ENCODE measurements at regions not wholly inside any gene's neighbourhood (a gene's known extent, or its start where the extent isn't known, plus 50 kb on each side); places are given as distances from the start of the nearest gene placed in this dataset.

DNA sequence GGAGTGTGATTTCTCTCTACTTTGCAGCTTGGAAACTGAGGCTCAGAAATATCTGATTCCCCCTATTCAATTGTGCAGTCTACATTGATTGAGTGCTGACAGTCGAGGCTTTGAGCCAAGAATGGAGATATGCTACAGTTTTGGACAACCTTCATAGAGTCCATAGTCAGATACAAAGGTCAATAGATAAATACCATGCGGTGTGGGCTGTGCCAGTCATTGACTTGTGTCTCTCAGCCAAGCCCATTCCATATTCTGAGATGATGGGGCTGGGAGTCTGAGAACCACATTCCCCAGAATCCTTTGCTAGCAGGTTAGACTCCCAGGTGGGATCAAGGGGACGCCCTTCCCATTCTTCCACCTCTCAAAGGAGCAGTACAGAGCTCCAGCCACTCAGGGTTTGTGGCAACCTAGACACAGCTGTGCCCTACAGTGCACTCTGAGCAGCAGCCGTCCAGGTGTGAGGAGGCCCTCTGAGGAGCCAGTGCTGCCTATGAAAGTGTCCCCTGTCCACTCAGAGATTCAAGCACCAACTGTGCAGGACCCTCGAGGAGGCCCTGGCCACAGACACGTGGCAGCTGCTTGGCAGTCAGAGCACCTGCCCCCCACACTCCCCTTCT is 348.3 kb downstream of the CYRIA start:
- Histone ChIP-seq H3K36me3 (replicated peaks in 1 of 2) (no peaks in the 10 kb centered on the region), H3K27me3 (no peaks in the 10 kb centered on the region), H3K27ac (no peak overlapping the region), H3K4me3 (no peak overlapping the region), H3K4me1 (replicated peaks in 1 of 2) (no peaks in the 10 kb centered on the region), H3K9me3 (replicated peaks in 1 of 3) (no peaks in the 10 kb centered on the region)
- WGBS, 4 donors: 64 to 77% (median 75%) methylated on average over 5 to 6 of the region's 6 CpGs
- intact Hi-C loops (cut with DNase I): no loop called here
- DNase-seq: no peak
- TF ChIP-seq, protein P1, sequence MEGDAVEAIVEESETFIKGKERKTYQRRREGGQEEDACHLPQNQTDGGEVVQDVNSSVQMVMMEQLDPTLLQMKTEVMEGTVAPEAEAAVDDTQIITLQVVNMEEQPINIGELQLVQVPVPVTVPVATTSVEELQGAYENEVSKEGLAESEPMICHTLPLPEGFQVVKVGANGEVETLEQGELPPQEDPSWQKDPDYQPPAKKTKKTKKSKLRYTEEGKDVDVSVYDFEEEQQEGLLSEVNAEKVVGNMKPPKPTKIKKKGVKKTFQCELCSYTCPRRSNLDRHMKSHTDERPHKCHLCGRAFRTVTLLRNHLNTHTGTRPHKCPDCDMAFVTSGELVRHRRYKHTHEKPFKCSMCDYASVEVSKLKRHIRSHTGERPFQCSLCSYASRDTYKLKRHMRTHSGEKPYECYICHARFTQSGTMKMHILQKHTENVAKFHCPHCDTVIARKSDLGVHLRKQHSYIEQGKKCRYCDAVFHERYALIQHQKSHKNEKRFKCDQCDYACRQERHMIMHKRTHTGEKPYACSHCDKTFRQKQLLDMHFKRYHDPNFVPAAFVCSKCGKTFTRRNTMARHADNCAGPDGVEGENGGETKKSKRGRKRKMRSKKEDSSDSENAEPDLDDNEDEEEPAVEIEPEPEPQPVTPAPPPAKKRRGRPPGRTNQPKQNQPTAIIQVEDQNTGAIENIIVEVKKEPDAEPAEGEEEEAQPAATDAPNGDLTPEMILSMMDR (IDR thresholded peaks at IDR 0.05): no peak
- no peak for TF ChIP-seq POLR2A (IDR thresholded peaks at IDR 0.05)

DNA sequence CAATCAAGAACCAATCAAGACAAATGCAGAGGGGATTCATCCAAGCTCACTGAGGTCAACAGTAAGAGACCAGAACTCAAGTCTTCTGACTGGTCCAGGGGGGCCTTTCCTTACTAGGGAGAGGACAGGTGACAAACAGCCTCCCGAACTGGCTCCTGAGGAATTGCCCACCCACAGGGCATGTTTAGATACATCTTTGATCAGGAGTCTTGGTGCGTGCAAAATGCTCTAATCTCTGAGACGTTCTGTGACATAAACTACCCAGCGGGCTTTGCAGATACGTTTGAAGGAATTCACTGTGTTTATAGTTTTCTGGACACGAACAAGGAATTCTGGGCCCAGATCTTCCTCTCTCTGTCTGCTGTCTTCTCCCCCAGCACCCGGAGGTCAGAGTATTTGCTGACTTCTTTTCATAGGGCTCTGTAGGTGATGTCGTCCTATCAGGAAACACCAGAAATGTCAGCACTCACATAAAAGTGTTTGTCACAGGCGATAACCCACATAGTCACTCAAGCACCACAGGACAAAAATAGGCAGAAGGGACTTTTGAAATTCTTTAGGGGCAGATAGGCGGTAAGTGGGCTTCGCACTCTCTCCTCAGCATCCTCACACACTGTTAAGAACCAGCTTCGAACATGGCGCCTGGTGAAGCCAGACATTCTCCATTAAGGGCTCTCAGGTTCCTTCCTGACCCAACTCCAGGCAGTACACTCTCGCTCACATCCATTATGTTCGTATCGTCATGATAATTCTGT is 349.0 kb downstream of the CYRIA start:
- Histone ChIP-seq H3K9me3 (replicated peaks in 1 of 3) (no peaks in the 10 kb centered on the region), H3K36me3 (replicated peaks in 1 of 2) (no peaks in the 10 kb centered on the region), H3K27ac (no peak overlapping the region), H3K4me3 (no peak overlapping the region), H3K27me3 (no peaks in the 10 kb centered on the region), H3K4me1 (replicated peaks in 1 of 2) (no peaks in the 10 kb centered on the region)
- TF ChIP-seq POLR2A (IDR thresholded peaks at IDR 0.05): no peak
- TF ChIP-seq, protein P1 (IDR thresholded peaks at IDR 0.05): no peak
- DNase-seq: no peak
- 83 to 90% (median 86%) methylated on average over 16 of the region's 16 CpGs for WGBS, 4 donors
- intact Hi-C loops (cut with DNase I): no loop called here

DNA sequence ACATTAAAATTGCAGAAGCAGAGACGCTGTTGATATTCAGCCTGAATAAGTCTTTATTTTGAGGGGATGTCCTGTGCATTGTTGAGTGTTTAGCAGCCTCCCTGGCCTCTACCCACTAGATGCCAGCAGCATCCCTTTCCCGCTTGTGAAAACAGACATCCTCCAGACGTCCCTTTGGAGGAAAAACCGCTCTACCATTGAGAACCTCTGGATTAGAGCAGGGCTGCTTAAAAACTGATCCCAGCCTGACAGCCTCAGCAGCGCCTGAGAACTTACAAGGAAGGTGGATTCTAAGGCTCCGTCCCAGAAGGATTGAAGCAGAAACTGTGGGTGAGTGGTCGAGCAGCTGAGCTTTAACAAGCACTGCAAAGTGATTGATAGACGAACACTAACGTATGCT is 349.7 kb downstream of the CYRIA start:
- TF ChIP-seq POLR2A (IDR thresholded peaks at IDR 0.05): no peak
- TF ChIP-seq, protein P1 (IDR thresholded peaks at IDR 0.05): no peak
- 74 to 90% (median 82%) methylated on average over 9 of the region's 9 CpGs for WGBS, 4 donors
- H3K36me3 ChIP-seq (replicated peaks in 1 of 2): no peaks in the 10 kb centered on the region
- H3K9me3 ChIP-seq (replicated peaks in 1 of 3): no peaks in the 10 kb centered on the region
- H3K27me3 ChIP-seq: no peaks in the 10 kb centered on the region
- intact Hi-C loops (cut with DNase I): no loop called here
- no peaks in the 10 kb centered on the region for H3K4me1 ChIP-seq (replicated peaks in 1 of 2)
- H3K27ac ChIP-seq: no peak overlapping the region
- DNase-seq: no peak
- no peak overlapping the region for H3K4me3 ChIP-seq

DNA sequence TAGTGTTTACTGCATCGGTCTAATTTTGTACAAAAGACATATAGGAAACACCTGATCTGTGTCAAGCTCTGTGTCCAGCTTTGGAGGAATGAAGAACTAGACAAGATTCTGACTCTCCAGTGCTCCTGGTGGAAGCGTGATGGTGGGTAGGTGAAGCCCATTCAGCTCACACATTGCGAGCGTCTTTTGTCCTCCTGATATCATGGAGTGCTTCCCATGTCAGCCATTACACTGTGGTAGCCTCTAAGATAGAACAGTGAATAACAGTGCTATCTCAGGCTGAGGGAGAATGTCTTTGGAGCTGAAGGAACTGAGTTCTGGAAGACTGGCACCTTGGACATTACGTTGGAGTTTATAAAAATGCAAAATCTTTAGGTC is 350.2 kb downstream of the CYRIA start:
- TF ChIP-seq, protein P1 (IDR thresholded peaks at IDR 0.05): no peak
- TF ChIP-seq POLR2A (IDR thresholded peaks at IDR 0.05): no peak
- H3K27me3 ChIP-seq: no peaks in the 10 kb centered on the region
- no peak overlapping the region for H3K27ac ChIP-seq
- H3K9me3 ChIP-seq (replicated peaks in 1 of 3): no peaks in the 10 kb centered on the region
- no peaks in the 10 kb centered on the region for H3K36me3 ChIP-seq (replicated peaks in 1 of 2)
- H3K4me1 ChIP-seq (replicated peaks in 1 of 2): no peaks in the 10 kb centered on the region
- intact Hi-C loops (cut with DNase I): no loop called here
- no peak for DNase-seq
- WGBS, 4 donors: 68 to 80% (median 75%) methylated on average over 5 of the region's 5 CpGs
- no peak overlapping the region for H3K4me3 ChIP-seq
